ENCODE measurements at regions not wholly inside any gene's neighbourhood (a gene's known extent, or its start where the extent isn't known, plus 50 kb on each side); places are given as distances from the start of the nearest gene placed in this dataset.
"Not testable (repeated sequence)": the region's sequence is repeated elsewhere in the genome, so short reads cannot be mapped to it uniquely, and the experiment has no call there.

- H3K27me3 ChIP-seq (ENCODE audit: insufficient read depth, low read length): no peaks in the 10 kb centered on the region
- H3K9ac ChIP-seq (ENCODE audit: low read length): no peak overlapping the region
- H3K4me1 ChIP-seq (ENCODE audit: insufficient read depth, low read length, severe bottlenecking): no peaks in the 10 kb centered on the region
- TF ChIP-seq EZH2 (IDR thresholded peaks at IDR 0.05; ENCODE audit: borderline replicate concordance, low read length): no peak
- no peak for TF ChIP-seq CTCF (IDR thresholded peaks at IDR 0.05; ENCODE audit: low read length)
- H3K9me2 ChIP-seq (ENCODE audit: low read depth, low read length): no peaks in the 10 kb centered on the region
- no peaks in the 10 kb centered on the region for H3K79me2 ChIP-seq (ENCODE audit: insufficient read depth, low read length)
- H3F3A ChIP-seq (ENCODE audit: insufficient read depth, low read length): no peaks in the 10 kb centered on the region
- no peak overlapping the region for H3K4me2 ChIP-seq (ENCODE audit: low read length)
- no peak overlapping the region for H3K27ac ChIP-seq (ENCODE audit: low read depth, low read length, poor library complexity, severe bottlenecking)
- H3K4me3 ChIP-seq (ENCODE audit: low read depth, low read length, poor library complexity, severe bottlenecking): no peak overlapping the region
- H3K36me3 ChIP-seq (ENCODE audit: insufficient read depth, low read length): no peaks in the 10 kb centered on the region
- H3K9me3 ChIP-seq (ENCODE audit: low read length): no peaks in the 10 kb centered on the region
- H4K20me1 ChIP-seq (ENCODE audit: insufficient read depth, low read length): no peaks in the 10 kb centered on the region
- H2AFZ ChIP-seq (ENCODE audit: low read length): no peak overlapping the region
Measured at GRCh38 chr1:68917456-68917855, 420.6 kb upstream of the DEPDC1 start.

DNA sequence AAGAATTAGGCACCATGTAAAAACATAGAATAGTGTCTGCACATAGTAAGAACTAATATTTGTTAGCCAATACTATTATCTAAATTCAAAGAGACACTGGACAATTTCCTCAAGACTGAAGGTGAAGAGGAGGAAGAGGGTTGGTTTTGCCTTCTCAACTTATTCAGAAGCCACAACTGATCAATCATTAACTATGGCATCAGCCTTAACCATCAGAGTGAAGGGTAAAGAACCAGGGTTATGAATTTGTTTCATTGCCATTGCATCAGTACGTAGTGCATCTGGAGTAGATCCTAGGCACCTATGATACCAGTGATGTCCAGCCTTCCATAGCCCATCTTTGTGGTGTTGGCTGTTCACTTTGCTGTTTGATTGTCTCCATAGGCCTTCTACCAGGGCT, 421.7 kb upstream of the DEPDC1 start:
- no peaks in the 10 kb centered on the region for H3K79me2 ChIP-seq (ENCODE audit: insufficient read depth, low read length)
- no peak overlapping the region for H3K27ac ChIP-seq (ENCODE audit: low read depth, low read length, poor library complexity, severe bottlenecking)
- H3K9me2 ChIP-seq (ENCODE audit: low read depth, low read length): no peaks in the 10 kb centered on the region
- H3K4me2 ChIP-seq (ENCODE audit: low read length): no peak overlapping the region
- no peaks in the 10 kb centered on the region for H3K9me3 ChIP-seq (ENCODE audit: low read length)
- no peak overlapping the region for H3K9ac ChIP-seq (ENCODE audit: low read length)
- H4K20me1 ChIP-seq (ENCODE audit: insufficient read depth, low read length): no peaks in the 10 kb centered on the region
- H3K27me3 ChIP-seq (ENCODE audit: insufficient read depth, low read length): no peaks in the 10 kb centered on the region
- H3K4me1 ChIP-seq (ENCODE audit: insufficient read depth, low read length, severe bottlenecking): no peaks in the 10 kb centered on the region
- TF ChIP-seq EZH2 (IDR thresholded peaks at IDR 0.05; ENCODE audit: borderline replicate concordance, low read length) (no peak), CTCF (IDR thresholded peaks at IDR 0.05; ENCODE audit: low read length) (no peak)
- no peak overlapping the region for H2AFZ ChIP-seq (ENCODE audit: low read length)
- no peaks in the 10 kb centered on the region for H3F3A ChIP-seq (ENCODE audit: insufficient read depth, low read length)
- no peak overlapping the region for H3K4me3 ChIP-seq (ENCODE audit: low read depth, low read length, poor library complexity, severe bottlenecking)
- H3K36me3 ChIP-seq (ENCODE audit: insufficient read depth, low read length): no peaks in the 10 kb centered on the region

GRCh38 chr1:68919075-68919474, 422.2 kb upstream of the DEPDC1 start:
- no peaks in the 10 kb centered on the region for H3K27me3 ChIP-seq (ENCODE audit: insufficient read depth, low read length)
- H2AFZ ChIP-seq (ENCODE audit: low read length): no peak overlapping the region
- no peak overlapping the region for H3K4me2 ChIP-seq (ENCODE audit: low read length)
- no peak overlapping the region for H3K27ac ChIP-seq (ENCODE audit: low read depth, low read length, poor library complexity, severe bottlenecking)
- no peaks in the 10 kb centered on the region for H3K9me2 ChIP-seq (ENCODE audit: low read depth, low read length)
- H4K20me1 ChIP-seq (ENCODE audit: insufficient read depth, low read length): no peaks in the 10 kb centered on the region
- no peak overlapping the region for H3K9ac ChIP-seq (ENCODE audit: low read length)
- H3F3A ChIP-seq (ENCODE audit: insufficient read depth, low read length): no peaks in the 10 kb centered on the region
- H3K4me3 ChIP-seq (ENCODE audit: low read depth, low read length, poor library complexity, severe bottlenecking): no peak overlapping the region
- H3K79me2 ChIP-seq (ENCODE audit: insufficient read depth, low read length): no peaks in the 10 kb centered on the region
- no peaks in the 10 kb centered on the region for H3K36me3 ChIP-seq (ENCODE audit: insufficient read depth, low read length)
- H3K4me1 ChIP-seq (ENCODE audit: insufficient read depth, low read length, severe bottlenecking): no peaks in the 10 kb centered on the region
- H3K9me3 ChIP-seq (ENCODE audit: low read length): no peaks in the 10 kb centered on the region
- TF ChIP-seq CTCF (IDR thresholded peaks at IDR 0.05; ENCODE audit: low read length): no peak
- TF ChIP-seq EZH2 (IDR thresholded peaks at IDR 0.05; ENCODE audit: borderline replicate concordance, low read length): no peak

DNA sequence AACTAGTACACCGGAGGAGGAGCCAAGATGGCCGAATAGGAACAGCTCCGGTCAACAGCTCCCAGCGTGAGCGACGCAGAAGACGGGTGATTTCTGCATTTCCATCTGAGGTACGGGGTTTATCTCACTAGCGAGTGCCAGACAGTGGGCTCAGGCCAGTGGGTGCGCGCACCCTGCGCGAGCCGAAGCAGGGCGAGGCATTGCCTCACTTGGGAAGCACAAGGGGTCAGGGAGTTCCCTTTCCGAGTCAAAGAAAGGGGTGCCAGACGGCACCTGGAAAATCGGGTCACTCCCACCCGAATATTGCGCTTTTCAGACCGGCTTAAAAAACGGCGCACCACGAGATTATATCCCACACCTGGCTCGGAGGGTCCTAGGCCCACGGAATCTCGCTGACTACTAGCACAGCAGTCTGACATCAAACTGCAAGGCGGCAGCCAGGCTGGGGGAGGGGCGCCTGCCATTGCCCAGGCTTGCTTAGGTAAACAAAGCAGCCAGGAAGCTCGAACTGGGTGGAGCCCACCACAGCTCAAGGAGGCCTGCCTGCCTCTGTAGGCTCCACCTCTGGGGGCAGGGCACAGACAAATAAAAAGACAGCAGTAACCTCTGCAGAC, 426.7 kb upstream of the DEPDC1 start:
- not testable (repeated sequence) for H4K20me1 ChIP-seq (ENCODE audit: insufficient read depth, low read length); H3K4me2 ChIP-seq (ENCODE audit: low read length); H3K4me1 ChIP-seq (ENCODE audit: insufficient read depth, low read length, severe bottlenecking); H3K9me2 ChIP-seq (ENCODE audit: low read depth, low read length); H3K36me3 ChIP-seq (ENCODE audit: insufficient read depth, low read length); H3K9me3 ChIP-seq (ENCODE audit: low read length); H3F3A ChIP-seq (ENCODE audit: insufficient read depth, low read length); H3K9ac ChIP-seq (ENCODE audit: low read length); H3K79me2 ChIP-seq (ENCODE audit: insufficient read depth, low read length); H3K27me3 ChIP-seq (ENCODE audit: insufficient read depth, low read length); H2AFZ ChIP-seq (ENCODE audit: low read length); H3K27ac ChIP-seq (ENCODE audit: low read depth, low read length, poor library complexity, severe bottlenecking); H3K4me3 ChIP-seq (ENCODE audit: low read depth, low read length, poor library complexity, severe bottlenecking)
